ENCODE measurements at regions not wholly inside any gene's neighbourhood (a gene's known extent, or its start where the extent isn't known, plus 50 kb on each side); places are given as distances from the start of the nearest gene placed in this dataset.

DNA sequence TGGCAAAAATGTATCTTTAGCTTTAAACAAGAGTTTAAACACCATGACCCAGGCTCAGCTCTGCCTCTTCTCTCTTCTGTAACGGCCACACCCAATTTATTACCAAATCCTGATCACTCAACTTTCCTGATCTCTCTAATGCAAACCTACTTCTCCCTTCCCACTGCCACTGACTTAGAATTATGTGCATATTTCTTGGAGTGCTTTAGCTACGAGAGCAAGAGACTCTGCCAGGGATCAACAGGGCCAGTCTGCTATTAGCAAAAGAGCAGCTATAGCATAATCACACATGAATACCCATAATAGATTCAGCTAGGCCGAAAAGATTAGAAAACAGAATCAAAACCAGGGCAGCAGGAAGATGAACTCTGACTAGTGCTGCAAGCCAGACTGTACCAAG, 215.5 kb downstream of the MRPL39 start:
- Histone ChIP-seq H3K9me3 (replicated peaks; ENCODE audit: insufficient read depth, low read length) (no peaks in the 10 kb centered on the region), H2AFZ (ENCODE audit: low read length) (no peak overlapping the region), H4K20me1 (ENCODE audit: insufficient read depth, low read length) (no peaks in the 10 kb centered on the region), H3K4me3 (ENCODE audit: low read length) (no peak overlapping the region), H3K4me1 (ENCODE audit: low read length) (no peaks in the 10 kb centered on the region), H3K36me3 (replicated peaks; ENCODE audit: insufficient read depth, low read length) (no peaks in the 10 kb centered on the region), H3K27ac (ENCODE audit: low read length) (no peak overlapping the region), H3K9me2 (replicated peaks; ENCODE audit: insufficient read depth, low read length) (no peaks in the 10 kb centered on the region), H3K4me2 (ENCODE audit: low read depth, low read length) (no peak overlapping the region), H3F3A (ENCODE audit: insufficient read depth, low read length) (no peaks in the 10 kb centered on the region), H3K27me3 (replicated peaks; ENCODE audit: insufficient read depth, low read length) (no peaks in the 10 kb centered on the region), H3K79me2 (ENCODE audit: low read length) (no peaks in the 10 kb centered on the region), H3K9ac (ENCODE audit: low read length) (no peak overlapping the region)
- no peak for TF ChIP-seq EZH2 (optimal IDR thresholded peaks at IDR 0.05; ENCODE audit: low read depth, low read length)
- TF ChIP-seq, protein P1, sequence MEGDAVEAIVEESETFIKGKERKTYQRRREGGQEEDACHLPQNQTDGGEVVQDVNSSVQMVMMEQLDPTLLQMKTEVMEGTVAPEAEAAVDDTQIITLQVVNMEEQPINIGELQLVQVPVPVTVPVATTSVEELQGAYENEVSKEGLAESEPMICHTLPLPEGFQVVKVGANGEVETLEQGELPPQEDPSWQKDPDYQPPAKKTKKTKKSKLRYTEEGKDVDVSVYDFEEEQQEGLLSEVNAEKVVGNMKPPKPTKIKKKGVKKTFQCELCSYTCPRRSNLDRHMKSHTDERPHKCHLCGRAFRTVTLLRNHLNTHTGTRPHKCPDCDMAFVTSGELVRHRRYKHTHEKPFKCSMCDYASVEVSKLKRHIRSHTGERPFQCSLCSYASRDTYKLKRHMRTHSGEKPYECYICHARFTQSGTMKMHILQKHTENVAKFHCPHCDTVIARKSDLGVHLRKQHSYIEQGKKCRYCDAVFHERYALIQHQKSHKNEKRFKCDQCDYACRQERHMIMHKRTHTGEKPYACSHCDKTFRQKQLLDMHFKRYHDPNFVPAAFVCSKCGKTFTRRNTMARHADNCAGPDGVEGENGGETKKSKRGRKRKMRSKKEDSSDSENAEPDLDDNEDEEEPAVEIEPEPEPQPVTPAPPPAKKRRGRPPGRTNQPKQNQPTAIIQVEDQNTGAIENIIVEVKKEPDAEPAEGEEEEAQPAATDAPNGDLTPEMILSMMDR (IDR thresholded peaks at IDR 0.05; ENCODE audit: low read length), result no peak
- TF ChIP-seq EZH2phosphoT487 (IDR thresholded peaks at IDR 0.05; ENCODE audit: low read length), result no peak
- no peak for DNase-seq

DNA sequence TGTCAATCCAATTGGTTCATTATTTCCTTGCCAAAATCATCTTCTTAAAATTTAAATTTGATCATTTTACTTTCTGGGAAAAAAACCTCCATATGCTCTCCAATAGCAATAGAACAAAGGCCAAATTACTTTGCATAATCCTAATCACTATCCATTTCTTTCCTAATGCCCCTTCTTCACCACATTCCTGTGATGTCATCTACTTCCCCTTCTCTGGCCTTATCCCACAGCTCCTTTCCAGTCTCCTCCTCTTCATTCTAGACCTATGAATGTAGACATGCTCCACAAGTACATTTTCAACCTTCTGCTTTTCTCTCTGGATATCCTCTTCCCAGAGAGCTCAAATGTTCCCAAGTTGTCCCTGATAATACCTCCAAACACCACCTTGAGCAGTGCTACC, 216.6 kb downstream of the MRPL39 start:
- H3K27me3 ChIP-seq (replicated peaks; ENCODE audit: insufficient read depth, low read length), result no peaks in the 10 kb centered on the region
- no peaks in the 10 kb centered on the region for H3K9me2 ChIP-seq (replicated peaks; ENCODE audit: insufficient read depth, low read length)
- no peaks in the 10 kb centered on the region for H3F3A ChIP-seq (ENCODE audit: insufficient read depth, low read length)
- H4K20me1 ChIP-seq (ENCODE audit: insufficient read depth, low read length), result no peaks in the 10 kb centered on the region
- no peak overlapping the region for H3K9ac ChIP-seq (ENCODE audit: low read length)
- H3K79me2 ChIP-seq (ENCODE audit: low read length), result no peaks in the 10 kb centered on the region
- 0 out of 2 replicates have a peak, but pooled peaks cover 4% of the 10 kb centered on the region for H3K4me1 ChIP-seq (ENCODE audit: low read length)
- no peaks in the 10 kb centered on the region for H3K36me3 ChIP-seq (replicated peaks; ENCODE audit: insufficient read depth, low read length)
- TF ChIP-seq EZH2 (optimal IDR thresholded peaks at IDR 0.05; ENCODE audit: low read depth, low read length) (no peak), EZH2phosphoT487 (IDR thresholded peaks at IDR 0.05; ENCODE audit: low read length) (no peak)
- TF ChIP-seq, protein P1 (IDR thresholded peaks at IDR 0.05; ENCODE audit: low read length), result no peak
- no peak overlapping the region for H2AFZ ChIP-seq (ENCODE audit: low read length)
- no peak overlapping the region for H3K27ac ChIP-seq (ENCODE audit: low read length)
- no peak for DNase-seq
- no peak overlapping the region for H3K4me2 ChIP-seq (ENCODE audit: low read depth, low read length)
- H3K4me3 ChIP-seq (ENCODE audit: low read length), result no peak overlapping the region
- H3K9me3 ChIP-seq (replicated peaks; ENCODE audit: insufficient read depth, low read length), result no peaks in the 10 kb centered on the region

DNA sequence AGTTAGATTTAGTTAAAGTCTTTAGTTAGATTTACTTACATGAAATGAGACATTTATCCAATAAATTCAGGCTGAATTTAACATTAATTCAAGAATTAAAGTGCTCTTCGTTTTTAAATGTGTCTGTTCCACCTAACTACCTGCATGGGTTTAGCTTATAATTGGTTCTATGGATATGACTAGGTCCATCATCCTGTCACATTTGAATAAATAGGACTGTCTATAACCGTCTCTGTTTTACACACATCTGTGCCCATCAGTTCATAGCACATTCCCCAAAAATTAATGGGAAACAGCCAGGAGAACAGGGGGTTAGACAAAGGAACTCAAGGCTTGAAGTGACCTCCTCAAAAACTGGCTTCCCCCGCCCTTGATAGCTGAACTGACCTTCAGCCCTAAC, 219.6 kb downstream of the MRPL39 start:
- Histone ChIP-seq H3K9me3 (replicated peaks; ENCODE audit: insufficient read depth, low read length) (no peaks in the 10 kb centered on the region), H3K4me1 (ENCODE audit: low read length) (0 out of 2 replicates have a peak, but pooled peaks cover 4% of the 10 kb centered on the region), H3K9ac (ENCODE audit: low read length) (no peak overlapping the region), H3K36me3 (replicated peaks; ENCODE audit: insufficient read depth, low read length) (no peaks in the 10 kb centered on the region), H3K27ac (ENCODE audit: low read length) (no peak overlapping the region), H3K27me3 (replicated peaks; ENCODE audit: insufficient read depth, low read length) (no peaks in the 10 kb centered on the region), H3K9me2 (replicated peaks; ENCODE audit: insufficient read depth, low read length) (no peaks in the 10 kb centered on the region), H4K20me1 (ENCODE audit: insufficient read depth, low read length) (no peaks in the 10 kb centered on the region), H2AFZ (ENCODE audit: low read length) (no peak overlapping the region), H3F3A (ENCODE audit: insufficient read depth, low read length) (no peaks in the 10 kb centered on the region), H3K4me3 (ENCODE audit: low read length) (no peak overlapping the region), H3K79me2 (ENCODE audit: low read length) (no peaks in the 10 kb centered on the region), H3K4me2 (ENCODE audit: low read depth, low read length) (no peak overlapping the region)
- DNase-seq, result no peak
- TF ChIP-seq, protein P1 (IDR thresholded peaks at IDR 0.05; ENCODE audit: low read length), result no peak
- TF ChIP-seq EZH2 (optimal IDR thresholded peaks at IDR 0.05; ENCODE audit: low read depth, low read length) (no peak), EZH2phosphoT487 (IDR thresholded peaks at IDR 0.05; ENCODE audit: low read length) (no peak)
